Keratinocyte (primary cell): ENCODE measurements at regions not wholly inside any gene's neighbourhood (a gene's known extent, or its start where the extent isn't known, plus 50 kb on each side); places are given as distances from the start of the nearest gene placed in this dataset.

Source experiments
- DNase-seq: peaks from one replicate; pipeline ENCODE4 v3.0.0-alpha.2; 2011; ENCODE audit warnings: low read depth, missing footprints, low spot score
- FAIRE-seq: peaks from 2 replicates; lab custom pipeline; 2011; peaks lifted over from hg19 to GRCh38; lab: Jason Lieb, UNC
- H2AFZ ChIP-seq: 2 replicates; pipeline ENCODE4 v1.6.0; 2012; ENCODE audit warnings: low read length, control low read depth, inconsistent platforms; ENCODE audit not compliant: control insufficient read depth
- H3K27ac ChIP-seq: 2 replicates; pipeline ENCODE4 v1.5.1; 2011; ENCODE audit warnings: low read length; ENCODE audit not compliant: control insufficient read depth, insufficient read depth
- H3K27me3 ChIP-seq: 3 replicates; pipeline ENCODE4 v1.6.0; 2011; ENCODE audit warnings: low read length; ENCODE audit not compliant: control insufficient read depth, insufficient read depth; ENCODE audit errors: extremely low read depth
- H3K36me3 ChIP-seq, 2 experiments: 2 replicates in 1 of 2; 3 replicates in 1 of 2; pipeline ENCODE4 v1.5.1; 2011; ENCODE audit warnings: low read length in 2 of 2, mild to moderate bottlenecking in 1 of 2; ENCODE audit not compliant: control insufficient read depth in 2 of 2, insufficient read depth in 2 of 2; ENCODE audit errors: extremely low read depth in 1 of 2
- H3K4me1 ChIP-seq: 3 replicates; pipeline ENCODE4 v1.5.1; 2011; ENCODE audit warnings: low read length; ENCODE audit not compliant: control insufficient read depth, insufficient read depth; ENCODE audit errors: extremely low read depth
- H3K4me2 ChIP-seq: 3 replicates; pipeline ENCODE4 v1.6.0; 2011; ENCODE audit warnings: low read depth, low read length; ENCODE audit not compliant: control insufficient read depth, insufficient read depth; ENCODE audit errors: extremely low read depth
- H3K4me3 ChIP-seq, 3 experiments: fragments of 200-600 bp in 1 of 3; sonication (generic) in 1 of 3; 2 replicates in 2 of 3; 3 replicates in 1 of 3; pipeline ENCODE4 v1.5.1; 2011 to 2016; ENCODE audit warnings: low read length in 3 of 3, mild to moderate bottlenecking in 3 of 3, control low read depth in 2 of 3, inconsistent platforms in 1 of 3, low read depth in 1 of 3, mixed read lengths in 1 of 3, mixed run types in 1 of 3, moderate library complexity in 1 of 3; ENCODE audit not compliant: control insufficient read depth in 2 of 3, insufficient read depth in 2 of 3; ENCODE audit errors: extremely low read depth in 1 of 3
- H3K79me2 ChIP-seq: 2 replicates; pipeline ENCODE4 v1.6.0; 2012; ENCODE audit warnings: low read length; ENCODE audit not compliant: control insufficient read depth, insufficient read depth
- H3K9ac ChIP-seq: 3 replicates; pipeline ENCODE4 v1.6.0; 2011; ENCODE audit warnings: low read length; ENCODE audit not compliant: control insufficient read depth, insufficient read depth; ENCODE audit errors: extremely low read depth
- H3K9me1 ChIP-seq: 3 replicates; pipeline ENCODE4 v1.6.0; 2011; ENCODE audit warnings: low read length; ENCODE audit not compliant: control insufficient read depth, insufficient read depth; ENCODE audit errors: extremely low read depth
- H3K9me3 ChIP-seq: 2 replicates; pipeline ENCODE4 v1.5.1; 2012; ENCODE audit warnings: low read depth, low read length; ENCODE audit not compliant: control insufficient read depth
- H4K20me1 ChIP-seq: 3 replicates; pipeline ENCODE4 v1.6.0; 2011; ENCODE audit warnings: low read length; ENCODE audit not compliant: control insufficient read depth, insufficient read depth; ENCODE audit errors: extremely low read depth
- EZH2 ChIP-seq: IDR thresholded peaks from one replicate; pipeline ENCODE4 v1.6.1; 2012; ENCODE audit warnings: inconsistent platforms, mild to moderate bottlenecking, low read length, moderate library complexity
- dilution Hi-C: fragments of 300-500 bp; cut with MboI; formaldehyde crosslinking; loops from one replicate; pipeline ENCODE4 v1.7.0; 2020; ENCODE audit warnings: low sequenced_read_pairs; ENCODE audit not compliant: extremely low pct_ligation_motif_present
- TF ChIP-seq, protein P1 (sequence below), 3 experiments: IDR thresholded peaks in 1 of 3; conservative IDR thresholded peaks in 1 of 3; optimal IDR thresholded peaks in 1 of 3; 2 replicates in 2 of 3; 3 replicates in 1 of 3; pipeline versions ENCODE3 to v1.5.1; 2011; ENCODE audit warnings: low read length in 3 of 3, mild to moderate bottlenecking in 3 of 3, moderate library complexity in 2 of 3, control low read depth in 1 of 3, inconsistent platforms in 1 of 3; ENCODE audit not compliant: insufficient read depth in 2 of 3; ENCODE audit errors: extremely low read depth in 1 of 3

DNA sequence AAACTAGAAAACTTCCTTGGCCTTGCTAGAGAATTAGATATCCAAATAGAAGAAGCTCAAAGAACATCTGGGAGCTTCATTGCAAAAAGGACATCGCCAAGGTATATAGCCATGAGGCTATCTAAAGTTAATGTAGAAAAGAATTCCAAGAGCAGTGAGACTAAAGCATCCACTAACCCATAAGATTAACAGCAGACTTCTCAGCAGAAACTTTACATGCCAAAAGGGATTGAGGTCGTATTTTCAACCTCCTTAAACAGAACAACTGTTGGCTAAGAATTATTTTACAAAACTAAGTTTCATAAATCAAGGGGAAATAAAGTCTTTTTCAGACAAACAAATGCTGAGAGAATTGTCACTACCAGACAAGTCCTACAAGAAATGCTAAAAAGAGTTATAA is 149.1 kb upstream of the COL21A1 start:
- dilution Hi-C loops, result no loop called here
- no peak for FAIRE-seq
- H2AFZ ChIP-seq, result no peak overlapping the region

DNA sequence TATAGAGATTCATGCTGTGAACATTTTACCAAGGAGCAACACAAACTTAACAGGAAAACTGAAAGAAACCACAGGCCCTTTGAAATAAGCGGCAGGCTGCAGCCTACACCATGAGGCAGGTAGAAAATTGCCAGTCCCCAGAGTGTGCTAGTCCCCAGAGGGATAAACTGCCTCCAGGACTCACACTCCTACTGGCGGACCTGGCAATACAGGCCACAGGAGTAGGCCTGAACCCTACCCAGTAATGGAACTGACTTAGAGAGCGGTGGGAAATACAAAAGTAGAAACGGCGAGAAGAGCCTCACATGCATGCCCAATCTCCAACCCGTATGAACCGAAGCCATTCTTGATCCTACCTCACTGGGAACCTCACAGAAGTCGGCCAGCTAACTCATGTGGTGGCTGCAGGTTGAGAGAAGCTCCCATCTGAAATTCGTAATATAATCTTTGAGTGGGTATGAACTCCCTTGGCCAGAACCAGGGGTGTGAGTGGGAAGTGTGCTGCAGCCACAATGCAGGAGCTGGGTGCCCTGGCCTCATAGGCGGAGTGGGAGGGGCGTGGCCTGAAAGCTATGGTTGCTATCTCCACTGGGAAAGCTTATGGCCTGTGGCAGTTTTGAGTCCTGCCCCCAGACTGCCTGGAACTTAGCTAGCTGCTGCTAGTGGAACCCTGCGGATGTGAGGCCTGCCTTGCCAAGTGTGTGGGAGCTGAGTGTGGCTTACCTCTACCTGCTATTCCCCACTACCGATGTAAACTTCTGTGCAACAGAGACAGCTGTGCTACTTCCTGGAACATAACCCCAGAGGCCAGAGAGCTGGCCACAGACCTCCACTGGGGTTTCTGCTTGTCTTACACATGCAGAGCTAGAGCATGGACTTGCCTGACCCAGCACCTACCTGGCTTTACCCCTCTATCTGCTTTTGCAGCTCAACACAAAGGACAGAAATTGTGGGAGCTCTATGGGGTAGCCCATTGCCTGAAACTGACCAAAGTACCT is 146.5 kb upstream of the COL21A1 start:
- Histone ChIP-seq H3K9me1 (no peaks in the 10 kb centered on the region), H3K9ac (no peak overlapping the region), H3K4me1 (no peaks in the 10 kb centered on the region), H3K27ac (no peak overlapping the region), H3K4me3 (no peak overlapping the region), H3K36me3 (no peaks in the 10 kb centered on the region), H3K79me2 (no peaks in the 10 kb centered on the region), H3K4me2 (no peak overlapping the region), H2AFZ (no peak overlapping the region), H4K20me1 (no peaks in the 10 kb centered on the region), H3K27me3 (no peaks in the 10 kb centered on the region), H3K9me3 (no peaks in the 10 kb centered on the region)
- DNase-seq (no peak), FAIRE-seq (no peak)
- TF ChIP-seq EZH2, result no peak
- TF ChIP-seq, protein P1, sequence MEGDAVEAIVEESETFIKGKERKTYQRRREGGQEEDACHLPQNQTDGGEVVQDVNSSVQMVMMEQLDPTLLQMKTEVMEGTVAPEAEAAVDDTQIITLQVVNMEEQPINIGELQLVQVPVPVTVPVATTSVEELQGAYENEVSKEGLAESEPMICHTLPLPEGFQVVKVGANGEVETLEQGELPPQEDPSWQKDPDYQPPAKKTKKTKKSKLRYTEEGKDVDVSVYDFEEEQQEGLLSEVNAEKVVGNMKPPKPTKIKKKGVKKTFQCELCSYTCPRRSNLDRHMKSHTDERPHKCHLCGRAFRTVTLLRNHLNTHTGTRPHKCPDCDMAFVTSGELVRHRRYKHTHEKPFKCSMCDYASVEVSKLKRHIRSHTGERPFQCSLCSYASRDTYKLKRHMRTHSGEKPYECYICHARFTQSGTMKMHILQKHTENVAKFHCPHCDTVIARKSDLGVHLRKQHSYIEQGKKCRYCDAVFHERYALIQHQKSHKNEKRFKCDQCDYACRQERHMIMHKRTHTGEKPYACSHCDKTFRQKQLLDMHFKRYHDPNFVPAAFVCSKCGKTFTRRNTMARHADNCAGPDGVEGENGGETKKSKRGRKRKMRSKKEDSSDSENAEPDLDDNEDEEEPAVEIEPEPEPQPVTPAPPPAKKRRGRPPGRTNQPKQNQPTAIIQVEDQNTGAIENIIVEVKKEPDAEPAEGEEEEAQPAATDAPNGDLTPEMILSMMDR (optimal IDR thresholded peaks at IDR 0.05 in 1 of 3, IDR thresholded peaks at IDR 0.05 in 1 of 3, conservative IDR thresholded peaks at IDR 0.05 in 1 of 3; ENCODE audit: extremely low read depth in 1 of 3, insufficient read depth in 2 of 3, low read length in 3 of 3), result no peak
- dilution Hi-C loops, result no loop called here

More for the DNA sequence above, 149.1 kb upstream of the COL21A1 start:
- Histone ChIP-seq H3K79me2 (no peaks in the 10 kb centered on the region), H3K36me3 (no peaks in the 10 kb centered on the region), H3K27me3 (no peaks in the 10 kb centered on the region), H3K9me1 (no peaks in the 10 kb centered on the region), H3K9me3 (no peaks in the 10 kb centered on the region), H3K9ac (no peak overlapping the region), H3K4me3 (no peak overlapping the region), H4K20me1 (no peaks in the 10 kb centered on the region), H3K4me1 (no peaks in the 10 kb centered on the region), H3K27ac (no peak overlapping the region), H3K4me2 (no peak overlapping the region)
- no peak for DNase-seq
- TF ChIP-seq, protein P1 (optimal IDR thresholded peaks at IDR 0.05 in 1 of 3, IDR thresholded peaks at IDR 0.05 in 1 of 3, conservative IDR thresholded peaks at IDR 0.05 in 1 of 3; ENCODE audit: extremely low read depth in 1 of 3, insufficient read depth in 2 of 3, low read length in 3 of 3), result no peak
- TF ChIP-seq EZH2, result no peak
